CD14-positive monocyte (primary cell): ENCODE measurements at regions not wholly inside any gene's neighbourhood (a gene's known extent, or its start where the extent isn't known, plus 50 kb on each side); places are given as distances from the start of the nearest gene placed in this dataset.

ENCODE experiments used
- DNase-seq, 3 donors: peaks; one replicate each; pipeline ENCODE4 v3.0.0-alpha.2; 2011 to 2022
- H2AFZ ChIP-seq: 2 replicates; pipeline ENCODE4 v1.6.0; 2012; ENCODE audit warnings: mild to moderate bottlenecking, low read depth, low read length, inconsistent platforms; ENCODE audit not compliant: insufficient read depth, poor library complexity, severe bottlenecking
- H3K27ac ChIP-seq, 2 donors: 1 replicate in 1 of 2; 2 replicates in 1 of 2; pipeline ENCODE4 v1.5.1; 2012 to 2013; ENCODE audit warnings: low read length in 2 of 2, control low read depth in 1 of 2, inconsistent platforms in 1 of 2, low read depth in 1 of 2, mild to moderate bottlenecking in 1 of 2
- H3K27me3 ChIP-seq, 2 donors: one replicate each; pipeline versions ENCODE4 v1.6.0 to v1.6.1; 2011 to 2013; ENCODE audit warnings: low read length in 2 of 2; ENCODE audit not compliant: control insufficient read depth in 2 of 2, insufficient read depth in 2 of 2
- H3K36me3 ChIP-seq, 2 donors: replicated peaks in 1 of 2; 1 replicate in 1 of 2; 2 replicates in 1 of 2; pipeline versions ENCODE4 v1.5.1 to v1.6.1; 2012 to 2013; ENCODE audit warnings: low read length in 2 of 2, control low read depth in 1 of 2, inconsistent platforms in 1 of 2, mild to moderate bottlenecking in 1 of 2; ENCODE audit not compliant: insufficient read depth in 2 of 2, control insufficient read depth in 1 of 2
- H3K4me1 ChIP-seq, 2 donors: 1 replicate in 1 of 2; 2 replicates in 1 of 2; pipeline versions ENCODE4 v1.5.1 to v1.6.1; 2012 to 2013; ENCODE audit warnings: low read length in 2 of 2, control low read depth in 1 of 2, inconsistent platforms in 1 of 2, mild to moderate bottlenecking in 1 of 2, moderate library complexity in 1 of 2; ENCODE audit not compliant: insufficient read depth in 2 of 2, control insufficient read depth in 1 of 2
- H3K4me2 ChIP-seq: replicated peaks from 2 replicates; pipeline ENCODE3; 2012; ENCODE audit warnings: low read length, moderate library complexity, mild to moderate bottlenecking; ENCODE audit not compliant: poor library complexity, severe bottlenecking; ENCODE audit errors: extremely low read depth
- H3K4me3 ChIP-seq, 3 experiments: fragments of 200-600 bp in 1 of 3; sonication (generic) in 1 of 3; replicated peaks in 1 of 3; 1 replicate in 2 of 3; 2 replicates in 1 of 3; pipeline ENCODE4 v1.5.1; 2011 to 2013; ENCODE audit warnings: low read length in 3 of 3, mild to moderate bottlenecking in 3 of 3, control low read depth in 2 of 3, low read depth in 2 of 3, inconsistent platforms in 1 of 3, moderate library complexity in 1 of 3
- H3K79me2 ChIP-seq: 2 replicates; pipeline ENCODE4 v1.6.0; 2012; ENCODE audit warnings: mild to moderate bottlenecking, control low read depth, inconsistent platforms, low read length, moderate library complexity; ENCODE audit not compliant: insufficient read depth
- H3K9ac ChIP-seq: 2 replicates; pipeline ENCODE4 v1.6.0; 2017; ENCODE audit warnings: low read length, mild to moderate bottlenecking; ENCODE audit not compliant: insufficient read depth, poor library complexity, severe bottlenecking
- H3K9me3 ChIP-seq, 2 donors: replicated peaks in 1 of 2; 1 replicate in 1 of 2; 2 replicates in 1 of 2; pipeline versions ENCODE4 v1.5.1 to v1.6.1; 2012 to 2013; ENCODE audit warnings: low read length in 2 of 2, control low read depth in 1 of 2; ENCODE audit not compliant: control insufficient read depth in 1 of 2, insufficient read depth in 1 of 2
- H4K20me1 ChIP-seq: 2 replicates; pipeline ENCODE4 v1.6.0; 2012; ENCODE audit warnings: mild to moderate bottlenecking, low read length, control low read depth, moderate library complexity; ENCODE audit not compliant: insufficient read depth
- H3K27ac Mint-ChIP-seq, 7 donors: one replicate each; pipeline ENCODE4 v1.8.0; 2020; ENCODE audit warnings: mild to moderate bottlenecking in 7 of 7, mixed read lengths in 7 of 7, moderate library complexity in 6 of 7, inconsistent platforms in 2 of 7
- H3K27me3 Mint-ChIP-seq, 3 donors: one replicate each; pipeline ENCODE4 v1.8.0; 2021 to 2022; ENCODE audit warnings: low read depth in 3 of 3, mild to moderate bottlenecking in 3 of 3, mixed read lengths in 3 of 3, moderate library complexity in 3 of 3, inconsistent platforms in 1 of 3
- H3K36me3 Mint-ChIP-seq, 2 donors: one replicate each; pipeline ENCODE4 v1.8.0; 2020; ENCODE audit warnings: mixed read lengths in 2 of 2, inconsistent platforms in 1 of 2, mild to moderate bottlenecking in 1 of 2
- H3K4me1 Mint-ChIP-seq: one replicate; pipeline ENCODE4 v1.8.0; 2020; ENCODE audit warnings: mild to moderate bottlenecking, mixed read lengths
- H3K4me3 Mint-ChIP-seq, 2 donors: one replicate each; pipeline ENCODE4 v1.8.0; 2020; ENCODE audit warnings: mild to moderate bottlenecking in 2 of 2, mixed read lengths in 2 of 2, moderate library complexity in 1 of 2
- H3K9me3 Mint-ChIP-seq, 7 donors: one replicate each; pipeline ENCODE4 v1.8.0; 2020 to 2022; ENCODE audit warnings: mixed read lengths in 7 of 7, mild to moderate bottlenecking in 6 of 7, moderate library complexity in 6 of 7, inconsistent platforms in 2 of 7
- WGBS: methylation state at CpG from one replicate; pipeline ENCODE4 v1.1.5; 2013; ENCODE audit warnings: missing lambda C conversion rate; ENCODE audit not compliant: insufficient coverage; 5-methylcytosine and 5-hydroxymethylcytosine counted together
- intact Hi-C, 2 donors: fragments of 100-400 bp; cut with micrococcal nuclease; formaldehyde crosslinking; loops; one replicate each; pipeline versions ENCODE4 v1.15.0 to v1.15.1; 2023
- TF ChIP-seq, protein P1 (sequence below): fragments of 200-600 bp; IDR thresholded peaks from one replicate; pipeline ENCODE4 v1.8.0; 2022; ENCODE audit warnings: antibody characterized with exemption, mild to moderate bottlenecking

- Mint-ChIP-seq H3K36me3 (no peaks in the 10 kb centered on the region), H3K4me1 (peaks cover 4% of the 10 kb centered on the region), H3K4me3 (no peak overlapping the region), H3K27ac (no peak overlapping the region), H3K9me3 (peaks cover 0 to 3% (median 0%) of the 10 kb centered on the region in 7 donors), H3K27me3 (peaks cover 1 to 5% (median 2%) of the 10 kb centered on the region in 3 donors)
- H3K27me3 ChIP-seq: no peaks in the 10 kb centered on the region
- no peaks in the 10 kb centered on the region for H4K20me1 ChIP-seq
- WGBS: 100% methylated on average over 1 of the region's 3 CpGs
- no peaks in the 10 kb centered on the region for H3K79me2 ChIP-seq
- H3K4me1 ChIP-seq: no peaks in the 10 kb centered on the region
- intact Hi-C loops: no loop called here
- H3K27ac ChIP-seq: no peak overlapping the region
- H3K9me3 ChIP-seq: no peaks in the 10 kb centered on the region
- TF ChIP-seq, protein P1, sequence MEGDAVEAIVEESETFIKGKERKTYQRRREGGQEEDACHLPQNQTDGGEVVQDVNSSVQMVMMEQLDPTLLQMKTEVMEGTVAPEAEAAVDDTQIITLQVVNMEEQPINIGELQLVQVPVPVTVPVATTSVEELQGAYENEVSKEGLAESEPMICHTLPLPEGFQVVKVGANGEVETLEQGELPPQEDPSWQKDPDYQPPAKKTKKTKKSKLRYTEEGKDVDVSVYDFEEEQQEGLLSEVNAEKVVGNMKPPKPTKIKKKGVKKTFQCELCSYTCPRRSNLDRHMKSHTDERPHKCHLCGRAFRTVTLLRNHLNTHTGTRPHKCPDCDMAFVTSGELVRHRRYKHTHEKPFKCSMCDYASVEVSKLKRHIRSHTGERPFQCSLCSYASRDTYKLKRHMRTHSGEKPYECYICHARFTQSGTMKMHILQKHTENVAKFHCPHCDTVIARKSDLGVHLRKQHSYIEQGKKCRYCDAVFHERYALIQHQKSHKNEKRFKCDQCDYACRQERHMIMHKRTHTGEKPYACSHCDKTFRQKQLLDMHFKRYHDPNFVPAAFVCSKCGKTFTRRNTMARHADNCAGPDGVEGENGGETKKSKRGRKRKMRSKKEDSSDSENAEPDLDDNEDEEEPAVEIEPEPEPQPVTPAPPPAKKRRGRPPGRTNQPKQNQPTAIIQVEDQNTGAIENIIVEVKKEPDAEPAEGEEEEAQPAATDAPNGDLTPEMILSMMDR: no peak
- H3K36me3 ChIP-seq: no peaks in the 10 kb centered on the region
- DNase-seq: no peak
- H3K4me3 ChIP-seq: no peak overlapping the region
- no peak overlapping the region for H3K4me2 ChIP-seq
- H3K9ac ChIP-seq: no peak overlapping the region
- H2AFZ ChIP-seq: no peak overlapping the region
Measured at GRCh38 chr5:159507661-159508060, 177.4 kb upstream of the IL12B start.

- DNase-seq: no peak
- Histone ChIP-seq H3K9ac (no peak overlapping the region), H3K9me3 (no peaks in the 10 kb centered on the region), H4K20me1 (no peaks in the 10 kb centered on the region), H3K79me2 (no peaks in the 10 kb centered on the region), H3K4me3 (no peak overlapping the region), H3K27ac (no peak overlapping the region), H3K36me3 (no peaks in the 10 kb centered on the region), H2AFZ (no peak overlapping the region), H3K4me1 (no peaks in the 10 kb centered on the region), H3K4me2 (no peak overlapping the region), H3K27me3 (no peaks in the 10 kb centered on the region)
- H3K4me1 Mint-ChIP-seq: peaks cover 4% of the 10 kb centered on the region
- peaks cover 1 to 2% (median 2%) of the 10 kb centered on the region in 3 donors for H3K27me3 Mint-ChIP-seq
- no peak overlapping the region for H3K4me3 Mint-ChIP-seq
- intact Hi-C loops: no loop called here
- TF ChIP-seq, protein P1: no peak
- H3K36me3 Mint-ChIP-seq: no peaks in the 10 kb centered on the region
- no peak overlapping the region for H3K27ac Mint-ChIP-seq
- H3K9me3 Mint-ChIP-seq: no peaks in the 10 kb centered on the region
- WGBS: 100% methylated on average over 1 of the region's 5 CpGs
Measured at GRCh38 chr5:159508344-159508743, 178.1 kb upstream of the IL12B start.
